Vagina (tissue), 2 donors: ENCODE measurements at regions not wholly inside any gene's neighbourhood (a gene's known extent, or its start where the extent isn't known, plus 50 kb on each side); places are given as distances from the start of the nearest gene placed in this dataset.
"Not testable (repeated sequence)": the region's sequence is repeated elsewhere in the genome, so short reads cannot be mapped to it uniquely, and the experiment has no call there.

ENCODE experiments used
- POLR2A ChIP-seq, 2 donors: fragments of 450-650 bp; IDR thresholded peaks; one replicate each; pipeline ENCODE4 v1.6.1; 2017; ENCODE audit warnings: antibody characterized with exemption in 2 of 2, mild to moderate bottlenecking in 2 of 2, moderate library complexity in 2 of 2
- POLR2AphosphoS5 ChIP-seq, 2 donors: sonication (generic); formaldehyde crosslinking; IDR thresholded peaks; one replicate each; pipeline ENCODE4 v1.9.0; 2017; ENCODE audit warnings: antibody characterized with exemption in 2 of 2, mild to moderate bottlenecking in 2 of 2, low read depth in 1 of 2; ENCODE audit not compliant: insufficient read depth in 1 of 2

GRCh38 chr12:114150584-114150983, 184.5 kb upstream of the RBM19 start:
- TF ChIP-seq POLR2AphosphoS5 (IDR thresholded peaks at IDR 0.05; ENCODE audit: insufficient read depth in 1 of 2, low read depth in 1 of 2); POLR2A (IDR thresholded peaks at IDR 0.05): not testable (repeated sequence)
